Kidney tubule cell (primary cell): ENCODE measurements at regions not wholly inside any gene's neighbourhood (a gene's known extent, or its start where the extent isn't known, plus 50 kb on each side); places are given as distances from the start of the nearest gene placed in this dataset.
"Not testable (repeated sequence)": the region's sequence is repeated elsewhere in the genome, so short reads cannot be mapped to it uniquely, and the experiment has no call there.

Experiments used
- DNase-seq: peaks from one replicate; pipeline ENCODE4 v3.0.0-alpha.2; 2018; ENCODE audit warnings: low spot score

DNA sequence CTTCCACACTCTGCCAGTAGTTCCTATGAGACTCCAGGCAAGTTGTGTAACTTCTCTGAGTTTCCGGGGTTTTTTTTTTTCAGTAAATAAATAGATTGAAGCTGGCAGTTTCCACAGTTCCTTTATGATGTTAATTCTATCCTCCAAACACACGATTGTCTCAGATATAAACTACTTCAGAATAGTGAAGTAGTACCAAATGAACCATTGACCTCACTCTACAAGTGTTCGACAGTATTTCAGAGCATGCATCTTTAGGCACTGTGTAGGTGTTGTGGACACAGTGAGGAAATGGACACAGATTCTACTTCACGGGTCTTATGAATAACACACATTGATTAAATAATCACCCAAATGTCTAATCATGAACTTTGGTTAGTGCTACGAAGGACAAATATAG is 136.1 kb upstream of the IGSF10 start:
- no peak for DNase-seq

DNA sequence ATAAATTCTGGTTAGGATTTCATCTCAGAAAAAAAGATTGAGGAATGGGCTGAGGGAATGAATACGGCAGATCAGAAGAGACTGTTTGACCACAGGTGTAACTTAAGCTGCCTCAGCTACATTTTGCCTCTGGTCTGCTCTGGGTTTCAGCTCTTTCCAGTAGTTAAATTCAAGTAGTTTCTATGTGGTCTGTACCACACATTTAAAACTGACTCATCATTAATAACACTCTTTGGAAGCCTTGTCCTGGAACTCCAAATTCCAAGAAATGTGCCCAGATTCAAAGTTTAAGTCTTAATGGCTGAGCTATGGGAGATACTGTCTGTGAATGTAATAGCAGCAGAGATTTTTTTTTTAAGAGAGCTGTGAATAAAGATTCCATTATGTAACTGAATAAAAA is 133.1 kb upstream of the IGSF10 start:
- DNase-seq, result no peak

DNA sequence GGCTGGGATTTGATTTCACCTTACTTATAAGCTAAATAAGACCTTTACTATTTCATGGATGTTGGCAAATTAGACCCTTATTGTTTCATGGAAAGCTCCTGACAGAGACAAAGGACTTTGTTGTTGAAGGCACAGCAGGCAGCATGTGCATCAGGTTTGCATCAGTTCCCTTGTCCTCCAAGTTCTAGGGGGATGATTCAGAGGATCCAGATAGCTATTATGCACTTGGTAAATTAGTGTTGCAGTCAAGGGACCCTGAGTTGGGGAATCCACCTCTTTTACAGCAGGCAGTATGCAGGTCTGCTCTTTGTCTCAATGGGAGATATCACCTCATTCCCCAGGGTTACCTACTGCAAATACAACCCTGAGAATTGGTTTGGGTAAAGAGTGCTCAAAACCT is 131.4 kb upstream of the IGSF10 start:
- no peak for DNase-seq

DNA sequence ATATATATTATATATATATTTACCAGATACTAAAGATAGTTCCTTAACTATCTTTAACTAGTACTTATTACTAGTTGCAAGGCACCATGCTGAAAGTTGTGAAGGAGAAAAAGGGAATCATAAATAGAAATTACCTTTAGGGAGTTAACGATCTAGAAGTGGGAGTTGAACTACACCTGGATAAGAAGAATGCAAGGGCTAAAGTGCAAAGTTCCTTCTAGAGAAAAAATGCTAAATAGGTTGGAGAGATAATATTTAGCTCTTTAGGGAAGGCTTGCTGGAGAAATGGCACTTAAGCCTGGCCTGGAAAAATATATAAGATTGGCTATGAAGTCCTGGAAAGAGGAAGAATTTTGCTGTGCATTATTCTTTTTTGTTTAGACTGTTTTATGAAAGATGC is 130.6 kb upstream of the IGSF10 start:
- DNase-seq, result no peak

DNA sequence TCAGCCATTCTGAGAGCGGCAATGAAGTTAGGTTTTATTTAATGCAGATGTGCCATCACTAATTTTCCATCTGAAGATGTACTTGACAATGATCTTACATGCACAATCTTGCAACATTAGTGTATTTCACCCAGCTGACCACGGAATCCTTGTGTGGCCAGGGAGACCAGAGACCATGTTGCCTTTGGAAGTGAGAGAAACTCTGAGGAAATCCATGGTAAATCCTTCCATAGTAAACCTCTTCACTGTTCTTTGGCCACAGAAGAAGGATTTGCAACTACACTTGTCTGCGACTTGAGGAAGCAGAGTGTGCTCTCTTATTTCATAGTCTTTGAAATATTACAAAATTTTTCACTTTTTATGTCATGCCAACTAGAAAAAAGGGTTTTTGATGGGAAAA is 128.4 kb upstream of the IGSF10 start:
- no peak for DNase-seq

DNA sequence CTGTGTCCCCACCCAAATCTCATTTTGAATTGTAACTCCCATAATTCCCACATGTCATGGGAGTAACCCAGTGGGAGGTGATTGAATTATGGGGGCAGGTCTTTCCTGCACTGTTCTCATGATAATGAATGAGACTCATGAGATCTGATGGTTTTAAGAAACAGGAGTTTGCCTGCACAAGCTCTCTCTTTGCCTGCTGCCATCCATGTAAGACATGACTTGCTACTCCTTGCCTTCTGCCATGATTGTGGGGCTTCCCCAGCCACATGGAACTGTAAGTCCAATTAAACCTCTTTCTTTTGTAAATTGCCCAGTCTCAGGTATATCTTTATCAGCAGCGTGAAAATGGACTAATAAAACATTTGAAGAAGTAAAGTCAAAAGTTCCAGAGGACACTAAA is 126.8 kb upstream of the IGSF10 start:
- DNase-seq, result not testable (repeated sequence)

DNA sequence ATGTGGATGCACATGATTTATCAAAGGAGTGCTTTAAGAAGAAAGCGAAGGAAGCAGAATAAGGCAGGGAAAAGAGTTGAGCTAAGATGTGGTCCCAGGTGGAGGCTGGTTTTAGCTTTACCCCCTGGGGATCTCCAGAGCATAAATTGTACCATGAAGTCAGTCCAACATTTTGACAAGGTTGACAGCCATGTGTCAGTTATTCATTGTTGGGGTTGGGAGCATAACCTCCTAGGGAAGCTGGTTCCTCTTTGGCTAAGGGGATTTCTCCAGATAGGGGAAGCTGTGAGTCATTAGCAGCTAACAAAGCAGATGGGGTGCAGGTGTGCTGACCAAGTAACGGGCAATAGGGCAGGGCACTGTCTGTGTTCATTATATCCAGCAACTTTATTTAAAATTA is 123.7 kb upstream of the IGSF10 start:
- peak; percentile 43 for DNase-seq

DNA sequence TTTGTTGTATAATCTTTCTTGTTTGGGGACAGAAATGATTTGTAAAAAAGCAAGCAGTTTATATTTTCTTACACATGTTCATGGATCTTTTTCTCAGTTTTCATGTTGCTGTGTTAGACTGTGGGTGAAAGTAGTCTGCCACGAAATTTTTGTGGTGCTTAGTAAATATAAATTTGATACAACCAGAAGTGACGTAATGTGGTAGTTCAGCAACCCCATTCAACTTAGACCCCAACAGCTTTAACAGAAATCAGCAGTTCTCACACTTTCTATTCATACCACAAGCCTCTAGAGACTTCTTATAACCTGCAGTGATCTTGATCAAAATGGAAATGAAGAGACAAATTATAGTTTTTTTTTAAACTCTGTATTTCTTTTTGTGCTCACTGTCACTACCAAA is 120.2 kb upstream of the IGSF10 start:
- no peak for DNase-seq

DNA sequence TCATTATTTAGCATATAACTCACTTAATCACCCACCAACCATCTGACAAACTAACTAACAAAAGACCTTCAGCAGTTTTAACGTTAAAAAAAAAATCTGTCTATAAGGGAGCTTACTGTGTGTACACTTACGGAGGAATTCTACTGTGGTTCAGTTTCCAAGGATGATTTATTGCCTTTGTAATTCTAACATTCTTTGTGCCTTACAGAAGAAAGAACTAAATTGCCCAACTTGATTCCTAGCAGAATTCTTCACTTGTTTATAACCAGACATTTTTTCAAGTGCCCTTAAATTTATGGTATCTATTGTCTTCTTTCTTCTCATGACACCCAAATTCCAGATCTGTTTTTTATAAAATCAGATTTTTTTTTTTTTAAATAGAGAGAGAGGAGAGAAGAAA is 119.7 kb upstream of the IGSF10 start:
- peak; percentile 50 for DNase-seq

DNA sequence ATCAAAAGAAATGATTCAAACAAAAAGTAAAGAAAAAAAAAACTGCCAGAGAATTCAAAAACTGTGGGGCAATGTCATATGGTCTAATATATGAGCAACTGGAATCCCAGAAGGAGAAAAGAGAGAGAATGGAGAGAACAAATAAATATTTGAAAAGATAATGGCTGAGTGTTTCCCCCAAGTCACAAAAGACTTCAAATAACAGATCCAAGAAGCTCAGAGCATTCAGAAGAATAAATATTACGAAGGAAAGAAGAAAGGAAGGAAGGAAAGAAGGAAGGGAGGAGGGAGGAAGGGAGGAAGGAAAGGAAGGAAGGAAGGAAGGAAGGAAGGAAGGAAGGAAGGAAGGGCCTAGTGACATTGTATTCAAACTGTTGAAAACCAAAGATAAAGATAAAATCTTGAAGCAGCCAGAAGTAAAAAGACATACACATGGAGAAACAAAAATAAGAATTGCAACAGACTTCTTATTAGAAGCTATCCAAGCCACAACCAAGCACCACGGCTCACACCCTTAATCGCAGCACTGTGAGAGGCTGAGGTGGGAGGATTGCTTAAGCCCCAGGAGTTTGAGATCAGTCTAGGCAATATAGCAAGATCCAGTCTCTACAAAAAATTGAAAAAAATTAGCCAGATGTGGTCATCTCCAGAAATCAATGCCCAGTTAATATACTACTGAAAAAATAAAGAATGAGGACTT is 118.9 kb upstream of the IGSF10 start:
- DNase-seq, result no peak

DNA sequence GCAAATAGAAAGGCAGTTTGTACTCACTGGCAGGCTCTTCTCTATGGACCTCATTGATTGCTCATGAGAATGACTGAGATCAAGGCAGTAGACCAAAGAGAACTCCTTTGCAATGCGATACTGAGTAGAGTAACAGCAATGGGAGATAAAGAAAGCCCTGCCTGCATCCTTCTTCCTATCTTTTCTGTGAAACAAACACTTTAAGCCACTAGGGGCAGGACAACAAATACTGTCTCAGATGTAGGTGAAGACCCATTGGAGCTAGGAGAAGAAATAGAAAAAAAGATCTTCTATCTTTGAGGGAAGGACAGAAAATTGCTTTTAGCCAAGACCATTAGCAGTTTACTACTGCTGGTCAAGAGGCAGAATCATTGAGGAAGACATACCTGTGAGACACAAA is 117.6 kb upstream of the IGSF10 start:
- DNase-seq, result no peak

DNA sequence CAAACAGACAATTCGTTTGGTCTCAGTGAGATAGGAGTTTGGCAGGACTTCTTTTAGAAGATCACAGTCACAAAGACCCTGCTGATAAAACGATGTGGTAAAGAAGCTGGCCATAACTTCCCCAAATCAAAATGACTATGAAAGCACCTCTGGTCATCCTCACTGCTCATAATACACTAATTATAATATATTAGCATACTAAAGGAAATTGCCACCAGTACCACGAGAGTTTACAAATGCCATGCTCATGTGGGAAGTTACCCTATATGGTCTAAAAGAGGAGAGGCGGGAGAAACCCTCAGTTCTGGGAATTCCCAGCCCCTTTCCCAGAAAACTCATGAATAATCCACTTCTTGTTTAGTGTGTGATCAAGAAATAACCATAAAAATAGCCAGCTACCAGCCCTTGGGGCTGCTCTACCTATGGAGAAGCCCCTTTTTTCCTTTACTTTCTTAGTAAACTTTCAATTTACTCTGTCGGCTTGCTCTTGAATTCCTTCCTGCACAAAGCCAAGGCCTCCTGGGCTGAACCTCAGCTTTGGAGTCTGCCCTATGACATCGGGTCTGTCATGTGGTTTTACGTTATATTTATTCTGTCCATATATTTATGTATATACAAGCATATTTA is 115.8 kb upstream of the IGSF10 start:
- no peak for DNase-seq

DNA sequence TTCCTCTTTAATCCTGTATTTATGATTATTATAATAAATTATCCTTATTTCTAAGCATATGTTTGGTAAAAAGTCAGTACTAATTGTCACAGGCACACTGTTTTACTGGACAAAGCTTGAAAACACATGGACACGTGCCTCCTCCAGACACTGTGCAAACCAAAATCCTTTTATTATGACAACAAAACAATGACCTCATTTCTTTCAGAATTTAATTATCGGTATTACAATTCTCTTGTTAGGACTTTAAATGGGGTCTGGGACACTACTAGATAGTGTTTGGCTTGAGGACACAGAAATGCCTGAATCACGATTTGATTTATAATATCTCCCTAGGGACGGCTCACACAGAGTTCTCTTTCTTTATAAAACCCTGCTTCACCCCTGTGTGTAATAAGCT is 107.3 kb upstream of the IGSF10 start:
- no peak for DNase-seq

DNA sequence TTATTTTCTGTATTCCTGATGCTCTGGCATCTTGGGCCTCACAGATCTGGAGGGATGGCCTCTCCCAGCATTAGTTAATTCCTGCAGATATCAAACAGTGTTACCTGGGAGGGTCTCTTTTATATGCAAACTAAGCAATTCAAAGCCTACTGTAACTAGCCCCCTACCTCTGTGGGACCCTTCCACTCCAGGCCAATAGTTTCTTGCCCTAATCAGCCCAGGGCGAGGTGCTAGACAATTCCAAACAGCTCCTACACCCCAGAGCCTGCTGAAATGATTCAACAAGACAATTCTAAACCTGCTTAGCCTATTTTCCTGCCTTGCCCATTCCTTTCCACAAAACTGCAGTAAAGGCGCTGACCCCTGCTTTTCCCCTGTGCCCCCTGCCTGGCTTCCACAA is 106.6 kb upstream of the IGSF10 start:
- no peak for DNase-seq

DNA sequence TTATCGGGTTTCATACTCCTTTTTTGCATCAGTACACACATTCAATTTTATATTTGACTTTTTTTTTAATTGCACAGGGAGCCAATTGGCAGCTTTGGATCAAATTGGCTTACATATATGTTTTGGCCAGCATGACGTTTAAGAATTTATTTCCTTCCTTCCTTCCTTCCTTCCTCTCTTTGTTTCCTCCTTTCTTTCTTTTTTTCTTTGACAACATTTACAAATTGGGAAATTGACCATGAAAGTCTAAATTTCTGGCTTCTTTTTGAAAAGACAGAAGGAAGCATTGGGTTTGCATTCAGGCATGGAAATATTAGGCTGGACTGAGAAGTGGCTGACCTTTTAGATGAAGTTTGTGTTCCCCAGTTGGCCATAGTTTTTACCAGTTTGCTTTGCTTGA is 103.4 kb upstream of the IGSF10 start:
- DNase-seq, result no peak

DNA sequence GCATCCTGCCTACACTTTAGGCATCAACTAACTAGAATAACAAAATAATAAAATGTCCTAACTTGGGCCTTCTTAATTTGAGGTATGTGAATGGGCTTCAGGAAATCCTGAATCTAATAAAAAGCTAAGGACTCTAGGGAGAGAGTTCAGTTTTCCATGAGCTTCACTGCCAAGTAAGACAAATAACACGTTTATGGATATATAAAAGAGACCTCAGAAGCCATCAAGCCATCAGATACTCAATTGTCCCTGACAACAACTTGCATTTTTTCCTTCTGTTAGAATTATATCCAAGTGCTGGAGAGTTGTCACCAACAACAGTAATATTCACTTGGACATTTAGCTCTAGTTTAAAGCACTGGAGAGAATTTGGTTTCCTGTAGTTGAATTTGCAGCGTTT is 102.4 kb upstream of the IGSF10 start:
- no peak for DNase-seq

DNA sequence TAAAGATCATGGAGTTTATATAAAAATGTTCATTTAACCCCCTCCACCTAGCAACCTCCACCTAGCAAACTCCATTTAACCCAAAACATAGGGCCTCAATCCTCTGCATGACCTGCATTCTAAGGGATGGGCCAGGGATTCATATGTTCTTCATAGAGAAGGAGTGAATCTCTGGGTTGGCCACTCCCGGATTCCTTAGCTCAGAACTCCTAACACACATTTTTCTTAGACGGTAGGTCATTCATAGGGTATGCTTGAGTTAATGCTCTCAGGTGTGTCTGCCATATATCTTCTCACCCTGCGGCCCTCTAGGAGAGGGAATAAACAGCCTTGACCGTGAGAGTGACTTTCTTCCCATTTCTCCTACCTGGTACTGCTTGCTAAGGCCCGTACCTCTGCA is 102.0 kb upstream of the IGSF10 start:
- no peak for DNase-seq

DNA sequence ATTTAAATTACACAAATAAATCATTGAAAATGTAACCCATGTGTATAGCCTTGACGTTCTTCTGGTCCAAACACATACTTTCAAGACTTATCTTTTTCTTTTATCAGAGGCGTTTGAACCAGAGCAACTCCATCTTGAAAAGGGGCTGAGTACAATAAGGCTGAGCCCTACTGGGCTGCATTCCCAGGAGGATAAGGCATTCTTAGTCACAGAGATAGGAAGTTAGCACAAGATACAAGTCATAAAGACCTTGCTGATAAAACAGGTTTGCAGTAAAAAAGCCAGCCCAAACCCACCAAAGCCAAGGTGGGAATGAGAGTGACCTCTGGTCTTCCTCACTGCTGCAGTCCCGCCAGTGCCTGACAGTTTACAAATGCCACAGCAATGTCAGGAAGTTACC is 101.0 kb upstream of the IGSF10 start:
- no peak for DNase-seq

DNA sequence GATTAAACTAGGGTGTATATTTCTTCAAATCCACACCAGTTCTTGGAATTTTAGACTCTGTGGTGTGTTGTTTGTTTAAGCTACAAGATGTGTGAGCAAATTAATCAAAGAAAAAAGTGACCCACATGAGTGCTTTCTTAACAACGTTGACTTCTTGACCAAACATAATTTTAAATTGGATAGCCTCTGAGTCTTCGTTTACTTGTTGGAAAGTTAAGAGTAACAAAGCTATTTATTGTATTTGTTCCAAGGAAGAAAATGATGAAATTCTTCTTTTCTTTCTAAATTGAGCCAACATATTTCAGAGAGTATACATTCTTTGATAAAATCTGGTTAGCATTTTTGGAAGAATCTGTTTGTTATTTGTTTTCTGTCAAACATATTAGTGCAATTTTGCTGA is 99.9 kb upstream of the IGSF10 start:
- no peak for DNase-seq

DNA sequence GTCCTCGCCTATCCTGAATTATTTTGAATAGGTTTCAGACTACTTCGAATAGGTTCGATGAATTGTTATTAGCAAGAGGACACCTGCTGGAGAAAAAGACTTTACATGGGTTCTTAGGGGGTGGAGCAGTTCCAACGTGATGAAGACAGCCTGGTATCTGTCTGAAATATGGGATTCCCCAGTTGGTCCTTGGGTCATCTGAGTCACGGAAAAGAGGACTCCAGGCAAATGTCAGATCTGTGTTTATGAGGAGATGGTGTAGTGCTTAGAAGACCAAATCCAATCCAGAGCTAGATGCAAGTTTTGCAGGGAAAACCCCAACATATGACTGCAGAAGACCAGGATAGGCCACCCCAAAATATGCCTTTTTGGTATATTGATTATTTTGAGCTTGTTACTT is 98.9 kb upstream of the IGSF10 start:
- no peak for DNase-seq

DNA sequence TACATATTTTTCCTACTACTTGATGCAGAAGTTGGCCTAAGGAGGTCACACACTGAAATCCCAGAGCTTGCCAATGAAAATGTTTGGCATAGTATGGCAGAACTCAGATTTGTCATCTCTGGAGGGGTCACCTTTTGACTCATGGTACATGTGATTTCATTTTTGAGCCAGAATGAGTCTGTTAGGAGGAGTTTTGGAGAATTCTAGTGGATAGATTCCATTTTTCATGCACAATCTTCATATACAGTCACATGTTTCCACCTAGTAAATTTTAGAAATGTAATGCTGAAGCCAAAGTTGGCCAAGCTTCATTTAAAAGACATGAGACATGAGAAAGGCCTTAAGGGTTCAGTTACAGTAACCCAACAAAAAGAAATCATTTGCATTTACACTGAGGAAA is 97.8 kb upstream of the IGSF10 start:
- no peak for DNase-seq

DNA sequence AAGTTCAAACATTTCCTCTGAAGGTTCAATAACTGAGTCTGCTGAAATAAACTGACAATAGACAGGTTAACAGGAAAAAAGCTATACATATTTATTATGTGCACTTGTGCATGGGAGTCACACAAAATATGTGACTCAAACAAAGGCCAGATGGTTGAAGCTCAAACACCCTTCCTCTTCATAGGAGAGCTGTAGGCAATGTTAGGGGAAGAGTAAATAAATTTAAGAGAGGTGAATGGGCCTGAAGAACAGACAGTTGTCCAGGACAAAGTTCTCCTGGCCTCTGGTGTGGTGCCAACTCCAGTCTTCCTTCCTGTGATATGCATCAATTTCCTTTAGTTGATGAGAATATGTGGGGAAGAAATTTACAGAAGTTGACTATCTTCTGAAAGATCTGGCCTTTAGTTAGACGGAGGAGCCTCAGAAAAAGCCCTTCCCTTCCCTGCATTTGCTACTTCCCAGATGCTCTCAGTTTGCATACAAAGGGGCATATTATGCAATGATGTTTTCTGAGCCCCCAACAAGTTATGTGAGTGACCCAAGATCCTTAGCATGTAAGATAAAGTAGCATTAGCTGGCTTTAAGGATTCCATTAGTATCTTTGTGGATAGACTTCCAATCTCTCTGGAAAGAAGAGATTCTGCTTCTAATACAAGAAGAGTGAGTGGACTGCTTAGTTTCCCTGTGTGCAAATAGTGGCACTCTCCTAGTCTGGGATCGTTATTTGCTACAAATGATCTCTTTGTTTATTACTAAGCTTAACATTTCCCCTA is 96.4 kb upstream of the IGSF10 start:
- no peak for DNase-seq

DNA sequence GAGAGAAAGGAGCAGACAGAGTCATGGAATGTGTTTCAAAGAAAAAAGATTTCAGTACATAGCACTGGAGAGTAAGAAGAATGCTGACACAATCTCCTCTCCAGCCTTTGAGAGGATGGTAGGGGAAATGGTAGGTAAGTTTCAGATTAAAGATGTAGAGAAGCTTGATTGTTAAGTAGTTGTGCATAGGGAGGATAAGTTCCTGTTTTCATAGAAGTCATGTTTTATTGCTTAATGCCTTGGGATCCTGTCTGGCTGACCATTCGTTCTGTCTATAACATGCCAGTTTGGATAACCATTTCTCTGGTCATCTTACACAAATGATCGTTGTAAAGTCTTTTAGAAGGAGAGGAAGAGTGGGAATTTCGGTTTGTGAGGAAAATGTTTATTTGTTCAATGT is 95.7 kb upstream of the IGSF10 start:
- no peak for DNase-seq

DNA sequence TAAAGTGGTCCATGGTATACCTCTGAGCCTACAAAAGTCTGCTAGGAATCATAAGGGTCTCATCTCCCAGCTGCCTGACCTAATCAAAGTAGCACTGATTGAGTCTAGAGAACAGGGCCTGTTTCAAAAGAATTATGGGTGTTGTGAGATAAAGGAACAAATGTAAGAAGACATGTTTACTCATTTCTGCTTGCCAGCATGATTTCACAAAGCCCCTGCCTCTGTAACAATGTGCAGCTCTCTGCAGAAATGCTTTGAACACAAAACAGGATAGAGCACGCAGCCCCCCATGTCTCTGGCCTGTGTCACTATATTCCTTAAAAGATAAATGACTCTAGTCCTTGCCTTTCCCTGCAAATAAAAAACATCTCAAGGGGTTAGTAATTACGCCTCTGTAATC is 94.7 kb upstream of the IGSF10 start:
- DNase-seq, result no peak
